Vagina (tissue), 2 donors: ENCODE measurements at regions not wholly inside any gene's neighbourhood (a gene's known extent, or its start where the extent isn't known, plus 50 kb on each side); places are given as distances from the start of the nearest gene placed in this dataset.

Experiments used
- CTCF ChIP-seq, 3 experiments: fragments of 450-650 bp in 2 of 3; fragments of 200-600 bp in 1 of 3; sonication (generic) in 1 of 3; IDR thresholded peaks; one replicate each; pipeline ENCODE4 v1.5.1; 2017 to 2019; ENCODE audit warnings: antibody characterized with exemption in 3 of 3, mild to moderate bottlenecking in 2 of 3, moderate library complexity in 2 of 3
- POLR2A ChIP-seq, 2 donors: fragments of 450-650 bp; IDR thresholded peaks; one replicate each; pipeline ENCODE4 v1.6.1; 2017; ENCODE audit warnings: antibody characterized with exemption in 2 of 2, mild to moderate bottlenecking in 2 of 2, moderate library complexity in 2 of 2

GRCh38 chr21:38999161-38999560 is 184.1 kb downstream of the PSMG1 start:
- TF ChIP-seq CTCF (IDR thresholded peaks at IDR 0.05) (no peak), POLR2A (IDR thresholded peaks at IDR 0.05) (no peak)
